ENCODE measurements at regions not wholly inside any gene's neighbourhood (a gene's known extent, or its start where the extent isn't known, plus 50 kb on each side); places are given as distances from the start of the nearest gene placed in this dataset.
"Not testable (repeated sequence)": the region's sequence is repeated elsewhere in the genome, so short reads cannot be mapped to it uniquely, and the experiment has no call there.

DNA sequence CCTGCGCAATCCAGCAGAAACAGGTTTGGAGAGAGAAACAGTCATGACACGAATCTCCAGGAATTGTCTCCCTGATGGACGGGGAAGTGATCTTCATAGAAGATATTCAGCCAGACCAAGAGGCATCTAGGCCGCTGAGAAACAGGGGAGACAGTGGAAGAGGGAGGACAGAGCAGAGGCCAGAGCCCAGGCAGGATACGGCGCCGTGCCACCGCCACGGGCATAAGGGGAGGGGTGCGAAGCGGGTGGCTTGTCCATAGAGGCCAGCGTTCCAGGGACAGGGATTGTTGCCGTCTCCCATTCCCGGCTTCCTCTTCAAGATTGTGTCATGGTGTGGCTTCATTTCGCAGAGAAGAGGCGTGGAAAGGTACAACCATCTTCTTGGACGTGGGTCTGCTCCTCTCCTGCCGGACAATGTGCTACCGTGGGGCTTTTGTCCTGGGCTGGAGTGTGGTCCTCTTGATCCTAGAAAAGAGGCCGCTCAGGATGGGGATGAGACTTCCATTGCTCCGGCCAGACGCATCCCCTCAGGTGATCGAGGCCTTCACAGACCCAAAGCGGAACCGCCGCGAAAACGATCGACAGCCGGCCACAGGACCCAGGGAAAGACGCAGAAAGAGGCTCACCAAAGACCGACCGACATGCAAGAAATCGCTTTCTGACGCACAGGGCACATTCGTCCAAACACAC, 118.9 kb upstream of the KCNJ18 start:
- not testable (repeated sequence) for TF ChIP-seq ZNF235 (CRISPR knock-in tag; IDR thresholded peaks at IDR 0.05; ENCODE audit: borderline replicate concordance); KDM1A (CRISPR knock-in tag; IDR thresholded peaks at IDR 0.05); ZNF121 (CRISPR knock-in tag; IDR thresholded peaks at IDR 0.05); EP300 (IDR thresholded peaks at IDR 0.05; ENCODE audit: low read depth in 2 of 2, low read length in 2 of 2); EP300 (CRISPR knock-in tag; IDR thresholded peaks at IDR 0.05; ENCODE audit: borderline replicate concordance); TCF7L2 (IDR thresholded peaks at IDR 0.05; ENCODE audit: low read depth, low read length); ZNF777 (CRISPR knock-in tag; IDR thresholded peaks at IDR 0.05); EZH2 (conservative IDR thresholded peaks at IDR 0.05; ENCODE audit: low read depth, low read length); ZC3H4 (CRISPR knock-in tag; IDR thresholded peaks at IDR 0.05; ENCODE audit: borderline replicate concordance)

Measured in HepG2 (cell line).